Epithelial cell of esophagus (primary cell): ENCODE measurements at regions not wholly inside any gene's neighbourhood (a gene's known extent, or its start where the extent isn't known, plus 50 kb on each side); places are given as distances from the start of the nearest gene placed in this dataset.

Experiments used
- DNase-seq: peaks from one replicate; pipeline ENCODE4 v3.0.0; 2010; ENCODE audit warnings: low read depth
- H3K4me3 ChIP-seq: 2 replicates; pipeline ENCODE4 v1.5.1; 2011; ENCODE audit warnings: mild to moderate bottlenecking, low read length, control low read depth
- CTCF ChIP-seq: IDR thresholded peaks from 2 replicates; pipeline ENCODE4 v1.5.1; 2011; ENCODE audit warnings: low read depth, mild to moderate bottlenecking, low read length, control low read depth, inconsistent platforms; ENCODE audit not compliant: insufficient read depth; ENCODE audit errors: missing control alignments

GRCh38 chr6:105476978-105477377 is 74.1 kb upstream of the PREP start:
- TF ChIP-seq CTCF = no peak
- DNase-seq = no peak
- H3K4me3 ChIP-seq = no peak overlapping the region

GRCh38 chr6:105474234-105474633 is 71.4 kb upstream of the PREP start:
- DNase-seq = no peak
- no peak for TF ChIP-seq CTCF
- no peak overlapping the region for H3K4me3 ChIP-seq

GRCh38 chr6:105469946-105470345 is 67.1 kb upstream of the PREP start:
- no peak overlapping the region for H3K4me3 ChIP-seq
- DNase-seq = peak; percentile 34
- TF ChIP-seq CTCF = no peak

GRCh38 chr6:105468850-105469249 is 66.0 kb upstream of the PREP start:
- no peak for TF ChIP-seq CTCF
- no peak overlapping the region for H3K4me3 ChIP-seq

GRCh38 chr6:105460860-105461259 is 58.0 kb upstream of the PREP start:
- DNase-seq = no peak
- no peak overlapping the region for H3K4me3 ChIP-seq
- no peak for TF ChIP-seq CTCF

More at GRCh38 chr6:105468850-105469249, 66.0 kb upstream of the PREP start:
- no peak for DNase-seq

- TF ChIP-seq CTCF = no peak
- DNase-seq = peak; percentile 80
- H3K4me3 ChIP-seq = no peak overlapping the region
These were observed 57.0 kb upstream of the PREP start for GRCh38 chr6:105459864-105460263.

GRCh38 chr6:105459049-105459448 is 56.2 kb upstream of the PREP start:
- TF ChIP-seq CTCF = no peak
- DNase-seq = peak; percentile 86
- H3K4me3 ChIP-seq = no peak overlapping the region
